ENCODE measurements at regions not wholly inside any gene's neighbourhood (a gene's known extent, or its start where the extent isn't known, plus 50 kb on each side); places are given as distances from the start of the nearest gene placed in this dataset.

DNA sequence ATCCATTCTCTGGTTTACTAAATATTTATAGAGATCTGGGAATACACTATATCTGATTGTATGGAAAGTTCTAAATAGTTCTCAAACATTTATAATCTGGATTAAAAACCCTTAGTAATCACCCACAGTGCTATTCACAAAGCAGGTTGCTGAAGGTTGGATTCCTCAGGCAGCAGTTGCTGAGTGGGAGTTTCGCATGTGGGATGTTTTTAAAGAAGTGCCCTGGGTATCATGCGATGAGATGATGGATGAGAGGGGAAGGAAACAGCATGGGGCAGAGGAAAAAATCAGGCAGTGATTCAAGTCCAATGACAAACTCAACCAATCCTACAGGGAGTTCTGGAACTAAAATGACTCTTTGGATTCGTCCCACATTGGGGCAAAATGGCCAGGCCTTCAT lies 85.3 kb upstream of the GALNT2 start:
- TF ChIP-seq, protein P1, sequence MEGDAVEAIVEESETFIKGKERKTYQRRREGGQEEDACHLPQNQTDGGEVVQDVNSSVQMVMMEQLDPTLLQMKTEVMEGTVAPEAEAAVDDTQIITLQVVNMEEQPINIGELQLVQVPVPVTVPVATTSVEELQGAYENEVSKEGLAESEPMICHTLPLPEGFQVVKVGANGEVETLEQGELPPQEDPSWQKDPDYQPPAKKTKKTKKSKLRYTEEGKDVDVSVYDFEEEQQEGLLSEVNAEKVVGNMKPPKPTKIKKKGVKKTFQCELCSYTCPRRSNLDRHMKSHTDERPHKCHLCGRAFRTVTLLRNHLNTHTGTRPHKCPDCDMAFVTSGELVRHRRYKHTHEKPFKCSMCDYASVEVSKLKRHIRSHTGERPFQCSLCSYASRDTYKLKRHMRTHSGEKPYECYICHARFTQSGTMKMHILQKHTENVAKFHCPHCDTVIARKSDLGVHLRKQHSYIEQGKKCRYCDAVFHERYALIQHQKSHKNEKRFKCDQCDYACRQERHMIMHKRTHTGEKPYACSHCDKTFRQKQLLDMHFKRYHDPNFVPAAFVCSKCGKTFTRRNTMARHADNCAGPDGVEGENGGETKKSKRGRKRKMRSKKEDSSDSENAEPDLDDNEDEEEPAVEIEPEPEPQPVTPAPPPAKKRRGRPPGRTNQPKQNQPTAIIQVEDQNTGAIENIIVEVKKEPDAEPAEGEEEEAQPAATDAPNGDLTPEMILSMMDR (IDR thresholded peaks at IDR 0.05 in 4 of 5, conservative IDR thresholded peaks at IDR 0.05 in 1 of 5) = no peak
- no peak for TF ChIP-seq POLR2A (IDR thresholded peaks at IDR 0.05)
